Peyer's patch (tissue), 4 donors: ENCODE measurements at regions not wholly inside any gene's neighbourhood (a gene's known extent, or its start where the extent isn't known, plus 50 kb on each side); places are given as distances from the start of the nearest gene placed in this dataset.

ENCODE experiments used
- DNase-seq, 3 donors: peaks; one replicate each; pipeline ENCODE4 v3.0.0-alpha.2; 2017 to 2019
- H3K27ac ChIP-seq, 4 donors: fragments of 200-600 bp; sonication (generic); one replicate each; pipeline ENCODE4 v1.5.1; 2016 to 2019
- H3K27me3 ChIP-seq, 2 donors: fragments of 200-600 bp; sonication (generic); one replicate each; pipeline ENCODE4 v1.5.1; 2019
- H3K36me3 ChIP-seq, 3 donors: fragments of 200-600 bp; sonication (generic); one replicate each; pipeline ENCODE4 v1.5.1; 2016 to 2019
- H3K4me1 ChIP-seq, 4 donors: fragments of 200-600 bp; sonication (generic); one replicate each; pipeline ENCODE4 v1.5.1; 2016 to 2019
- H3K4me3 ChIP-seq, 4 donors: fragments of 200-600 bp; sonication (generic); 1 replicate in 3 of 4; 2 replicates in 1 of 4; pipeline ENCODE4 v1.5.1; 2016 to 2019; ENCODE audit warnings: mild to moderate bottlenecking in 1 of 4
- H3K9me3 ChIP-seq, 4 donors: fragments of 200-600 bp; sonication (generic); one replicate each; pipeline ENCODE4 v1.5.1; 2016 to 2019; ENCODE audit warnings: mild to moderate bottlenecking in 1 of 4
- CTCF ChIP-seq, 6 experiments: fragments of 450-650 bp in 4 of 6; fragments of 200-600 bp in 2 of 6; sonication (generic) in 1 of 6; IDR thresholded peaks; one replicate each; pipeline ENCODE4 v1.5.1; 2017 to 2019; ENCODE audit warnings: antibody characterized with exemption in 6 of 6, mild to moderate bottlenecking in 3 of 6, moderate library complexity in 1 of 6
- POLR2A ChIP-seq, 2 donors: fragments of 450-650 bp; IDR thresholded peaks; one replicate each; pipeline ENCODE4 v1.5.1; 2017; ENCODE audit warnings: antibody characterized with exemption in 2 of 2, mild to moderate bottlenecking in 2 of 2, moderate library complexity in 2 of 2

DNA sequence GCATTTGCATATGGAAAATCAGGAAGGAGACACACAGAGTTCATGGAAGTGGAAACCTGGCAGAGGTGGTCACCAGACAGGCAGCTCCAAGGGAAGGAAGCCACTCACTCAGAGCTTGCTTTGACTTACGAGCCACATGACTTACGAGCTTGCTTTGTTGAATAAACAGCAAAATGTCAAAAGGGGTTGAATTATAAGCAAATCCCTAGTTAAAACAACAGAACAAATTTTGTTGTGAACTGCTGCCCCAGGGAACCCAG is 164.3 kb downstream of the SYK start:
- no peaks in the 10 kb centered on the region for H3K36me3 ChIP-seq
- peak overlapping the region in 1 of 4 donors; percentile 58 for H3K27ac ChIP-seq
- no peak for DNase-seq
- no peaks in the 10 kb centered on the region for H3K4me1 ChIP-seq
- no peak overlapping the region for H3K4me3 ChIP-seq
- H3K27me3 ChIP-seq, result no peaks in the 10 kb centered on the region
- H3K9me3 ChIP-seq, result no peaks in the 10 kb centered on the region
- no peak for TF ChIP-seq POLR2A (IDR thresholded peaks at IDR 0.05)
- TF ChIP-seq CTCF (IDR thresholded peaks at IDR 0.05), result no peak

- no peak overlapping the region for H3K27ac ChIP-seq
- no peak overlapping the region for H3K4me3 ChIP-seq
- H3K9me3 ChIP-seq, result no peaks in the 10 kb centered on the region
- TF ChIP-seq CTCF (IDR thresholded peaks at IDR 0.05), result no peak
- no peak for TF ChIP-seq POLR2A (IDR thresholded peaks at IDR 0.05)
- no peak for DNase-seq
- H3K36me3 ChIP-seq, result no peaks in the 10 kb centered on the region
- H3K4me1 ChIP-seq, result no peaks in the 10 kb centered on the region
- H3K27me3 ChIP-seq, result no peaks in the 10 kb centered on the region
Observed at GRCh38 chr9:90966480-90967144, 165.0 kb downstream of the SYK start.

- Histone ChIP-seq H3K27me3 (no peaks in the 10 kb centered on the region), H3K27ac (no peak overlapping the region), H3K36me3 (no peaks in the 10 kb centered on the region), H3K4me3 (no peak overlapping the region), H3K4me1 (no peaks in the 10 kb centered on the region), H3K9me3 (no peaks in the 10 kb centered on the region)
- DNase-seq, result no peak
- TF ChIP-seq POLR2A (IDR thresholded peaks at IDR 0.05), result no peak
- no peak for TF ChIP-seq CTCF (IDR thresholded peaks at IDR 0.05)
Observed at GRCh38 chr9:90967145-90967538, 165.5 kb downstream of the SYK start.

- Histone ChIP-seq H3K36me3 (no peaks in the 10 kb centered on the region), H3K27ac (no peak overlapping the region), H3K9me3 (no peaks in the 10 kb centered on the region), H3K4me3 (no peak overlapping the region), H3K27me3 (no peaks in the 10 kb centered on the region), H3K4me1 (no peaks in the 10 kb centered on the region)
- TF ChIP-seq CTCF (IDR thresholded peaks at IDR 0.05) (no peak), POLR2A (IDR thresholded peaks at IDR 0.05) (no peak)
- DNase-seq, result no peak
Observed at GRCh38 chr9:90969021-90969675, 167.5 kb downstream of the SYK start.

- Histone ChIP-seq H3K4me3 (no peak overlapping the region), H3K36me3 (no peaks in the 10 kb centered on the region), H3K4me1 (no peaks in the 10 kb centered on the region), H3K27ac (no peak overlapping the region), H3K9me3 (no peaks in the 10 kb centered on the region), H3K27me3 (no peaks in the 10 kb centered on the region)
- no peak for DNase-seq
- TF ChIP-seq POLR2A (IDR thresholded peaks at IDR 0.05) (no peak), CTCF (IDR thresholded peaks at IDR 0.05) (no peak)
Observed at GRCh38 chr9:90970608-90971007, 169.0 kb downstream of the SYK start.
